Keratinocyte (primary cell): ENCODE measurements at regions not wholly inside any gene's neighbourhood (a gene's known extent, or its start where the extent isn't known, plus 50 kb on each side); places are given as distances from the start of the nearest gene placed in this dataset.
"Not testable (repeated sequence)": the region's sequence is repeated elsewhere in the genome, so short reads cannot be mapped to it uniquely, and the experiment has no call there.

Source experiments
- DNase-seq: peaks from one replicate; pipeline ENCODE4 v3.0.0-alpha.2; 2011; ENCODE audit warnings: low read depth, missing footprints, low spot score
- FAIRE-seq: peaks from 2 replicates; lab custom pipeline; 2011; peaks lifted over from hg19 to GRCh38; lab: Jason Lieb, UNC
- H2AFZ ChIP-seq: 2 replicates; pipeline ENCODE4 v1.6.0; 2012; ENCODE audit warnings: low read length, control low read depth, inconsistent platforms; ENCODE audit not compliant: control insufficient read depth
- H3K27ac ChIP-seq: 2 replicates; pipeline ENCODE4 v1.5.1; 2011; ENCODE audit warnings: low read length; ENCODE audit not compliant: control insufficient read depth, insufficient read depth
- H3K27me3 ChIP-seq: 3 replicates; pipeline ENCODE4 v1.6.0; 2011; ENCODE audit warnings: low read length; ENCODE audit not compliant: control insufficient read depth, insufficient read depth; ENCODE audit errors: extremely low read depth
- H3K36me3 ChIP-seq, 2 experiments: 2 replicates in 1 of 2; 3 replicates in 1 of 2; pipeline ENCODE4 v1.5.1; 2011; ENCODE audit warnings: low read length in 2 of 2, mild to moderate bottlenecking in 1 of 2; ENCODE audit not compliant: control insufficient read depth in 2 of 2, insufficient read depth in 2 of 2; ENCODE audit errors: extremely low read depth in 1 of 2
- H3K4me1 ChIP-seq: 3 replicates; pipeline ENCODE4 v1.5.1; 2011; ENCODE audit warnings: low read length; ENCODE audit not compliant: control insufficient read depth, insufficient read depth; ENCODE audit errors: extremely low read depth
- H3K4me2 ChIP-seq: 3 replicates; pipeline ENCODE4 v1.6.0; 2011; ENCODE audit warnings: low read depth, low read length; ENCODE audit not compliant: control insufficient read depth, insufficient read depth; ENCODE audit errors: extremely low read depth
- H3K4me3 ChIP-seq, 3 experiments: fragments of 200-600 bp in 1 of 3; sonication (generic) in 1 of 3; 2 replicates in 2 of 3; 3 replicates in 1 of 3; pipeline ENCODE4 v1.5.1; 2011 to 2016; ENCODE audit warnings: low read length in 3 of 3, mild to moderate bottlenecking in 3 of 3, control low read depth in 2 of 3, inconsistent platforms in 1 of 3, low read depth in 1 of 3, mixed read lengths in 1 of 3, mixed run types in 1 of 3, moderate library complexity in 1 of 3; ENCODE audit not compliant: control insufficient read depth in 2 of 3, insufficient read depth in 2 of 3; ENCODE audit errors: extremely low read depth in 1 of 3
- H3K79me2 ChIP-seq: 2 replicates; pipeline ENCODE4 v1.6.0; 2012; ENCODE audit warnings: low read length; ENCODE audit not compliant: control insufficient read depth, insufficient read depth
- H3K9ac ChIP-seq: 3 replicates; pipeline ENCODE4 v1.6.0; 2011; ENCODE audit warnings: low read length; ENCODE audit not compliant: control insufficient read depth, insufficient read depth; ENCODE audit errors: extremely low read depth
- H3K9me1 ChIP-seq: 3 replicates; pipeline ENCODE4 v1.6.0; 2011; ENCODE audit warnings: low read length; ENCODE audit not compliant: control insufficient read depth, insufficient read depth; ENCODE audit errors: extremely low read depth
- H3K9me3 ChIP-seq: 2 replicates; pipeline ENCODE4 v1.5.1; 2012; ENCODE audit warnings: low read depth, low read length; ENCODE audit not compliant: control insufficient read depth
- H4K20me1 ChIP-seq: 3 replicates; pipeline ENCODE4 v1.6.0; 2011; ENCODE audit warnings: low read length; ENCODE audit not compliant: control insufficient read depth, insufficient read depth; ENCODE audit errors: extremely low read depth
- EZH2 ChIP-seq: IDR thresholded peaks from one replicate; pipeline ENCODE4 v1.6.1; 2012; ENCODE audit warnings: inconsistent platforms, mild to moderate bottlenecking, low read length, moderate library complexity
- dilution Hi-C: fragments of 300-500 bp; cut with MboI; formaldehyde crosslinking; loops from one replicate; pipeline ENCODE4 v1.7.0; 2020; ENCODE audit warnings: low sequenced_read_pairs; ENCODE audit not compliant: extremely low pct_ligation_motif_present
- TF ChIP-seq, protein P1 (sequence below), 3 experiments: IDR thresholded peaks in 1 of 3; conservative IDR thresholded peaks in 1 of 3; optimal IDR thresholded peaks in 1 of 3; 2 replicates in 2 of 3; 3 replicates in 1 of 3; pipeline versions ENCODE3 to v1.5.1; 2011; ENCODE audit warnings: low read length in 3 of 3, mild to moderate bottlenecking in 3 of 3, moderate library complexity in 2 of 3, control low read depth in 1 of 3, inconsistent platforms in 1 of 3; ENCODE audit not compliant: insufficient read depth in 2 of 3; ENCODE audit errors: extremely low read depth in 1 of 3

GRCh38 chr6:68126089-68126749, 508.9 kb upstream of the ADGRB3 start:
- H3K9ac ChIP-seq, result no peak overlapping the region
- H3K79me2 ChIP-seq, result no peaks in the 10 kb centered on the region
- H3K4me2 ChIP-seq, result no peak overlapping the region
- H3K4me1 ChIP-seq, result no peaks in the 10 kb centered on the region
- FAIRE-seq (no peak), DNase-seq (no peak)
- no peaks in the 10 kb centered on the region for H4K20me1 ChIP-seq
- no peaks in the 10 kb centered on the region for H3K36me3 ChIP-seq
- H3K9me1 ChIP-seq, result no peaks in the 10 kb centered on the region
- H3K27ac ChIP-seq, result no peak overlapping the region
- no peak overlapping the region for H3K4me3 ChIP-seq
- no peaks in the 10 kb centered on the region for H3K27me3 ChIP-seq
- TF ChIP-seq, protein P1, sequence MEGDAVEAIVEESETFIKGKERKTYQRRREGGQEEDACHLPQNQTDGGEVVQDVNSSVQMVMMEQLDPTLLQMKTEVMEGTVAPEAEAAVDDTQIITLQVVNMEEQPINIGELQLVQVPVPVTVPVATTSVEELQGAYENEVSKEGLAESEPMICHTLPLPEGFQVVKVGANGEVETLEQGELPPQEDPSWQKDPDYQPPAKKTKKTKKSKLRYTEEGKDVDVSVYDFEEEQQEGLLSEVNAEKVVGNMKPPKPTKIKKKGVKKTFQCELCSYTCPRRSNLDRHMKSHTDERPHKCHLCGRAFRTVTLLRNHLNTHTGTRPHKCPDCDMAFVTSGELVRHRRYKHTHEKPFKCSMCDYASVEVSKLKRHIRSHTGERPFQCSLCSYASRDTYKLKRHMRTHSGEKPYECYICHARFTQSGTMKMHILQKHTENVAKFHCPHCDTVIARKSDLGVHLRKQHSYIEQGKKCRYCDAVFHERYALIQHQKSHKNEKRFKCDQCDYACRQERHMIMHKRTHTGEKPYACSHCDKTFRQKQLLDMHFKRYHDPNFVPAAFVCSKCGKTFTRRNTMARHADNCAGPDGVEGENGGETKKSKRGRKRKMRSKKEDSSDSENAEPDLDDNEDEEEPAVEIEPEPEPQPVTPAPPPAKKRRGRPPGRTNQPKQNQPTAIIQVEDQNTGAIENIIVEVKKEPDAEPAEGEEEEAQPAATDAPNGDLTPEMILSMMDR (optimal IDR thresholded peaks at IDR 0.05 in 1 of 3, IDR thresholded peaks at IDR 0.05 in 1 of 3, conservative IDR thresholded peaks at IDR 0.05 in 1 of 3; ENCODE audit: extremely low read depth in 1 of 3, insufficient read depth in 2 of 3, low read length in 3 of 3), result no peak
- TF ChIP-seq EZH2, result no peak
- H2AFZ ChIP-seq, result no peak overlapping the region
- dilution Hi-C loops, result no loop called here
- H3K9me3 ChIP-seq, result no peaks in the 10 kb centered on the region

GRCh38 chr6:68122975-68123374, 512.1 kb upstream of the ADGRB3 start:
- H3K9me3 ChIP-seq, DNase-seq, H3K4me1 ChIP-seq, H3K4me2 ChIP-seq, H3K4me3 ChIP-seq, FAIRE-seq, H3K36me3 ChIP-seq, H4K20me1 ChIP-seq, H3K9ac ChIP-seq, H3K27me3 ChIP-seq, H2AFZ ChIP-seq, H3K9me1 ChIP-seq, dilution Hi-C loops, H3K27ac ChIP-seq, H3K79me2 ChIP-seq: not testable (repeated sequence)

GRCh38 chr6:68122032-68122431, 513.0 kb upstream of the ADGRB3 start:
- Histone ChIP-seq H3K4me1 (no peaks in the 10 kb centered on the region), H3K27ac (no peak overlapping the region), H3K27me3 (no peaks in the 10 kb centered on the region), H3K79me2 (no peaks in the 10 kb centered on the region), H3K36me3 (no peaks in the 10 kb centered on the region), H4K20me1 (no peaks in the 10 kb centered on the region), H3K9me3 (no peaks in the 10 kb centered on the region), H3K9me1 (no peaks in the 10 kb centered on the region), H2AFZ (no peak overlapping the region), H3K4me2 (no peak overlapping the region), H3K4me3 (no peak overlapping the region), H3K9ac (no peak overlapping the region)
- no peak for TF ChIP-seq EZH2
- TF ChIP-seq, protein P1 (optimal IDR thresholded peaks at IDR 0.05 in 1 of 3, IDR thresholded peaks at IDR 0.05 in 1 of 3, conservative IDR thresholded peaks at IDR 0.05 in 1 of 3; ENCODE audit: extremely low read depth in 1 of 3, insufficient read depth in 2 of 3, low read length in 3 of 3), result no peak
- DNase-seq (no peak), FAIRE-seq (no peak)
- dilution Hi-C loops, result no loop called here

DNA sequence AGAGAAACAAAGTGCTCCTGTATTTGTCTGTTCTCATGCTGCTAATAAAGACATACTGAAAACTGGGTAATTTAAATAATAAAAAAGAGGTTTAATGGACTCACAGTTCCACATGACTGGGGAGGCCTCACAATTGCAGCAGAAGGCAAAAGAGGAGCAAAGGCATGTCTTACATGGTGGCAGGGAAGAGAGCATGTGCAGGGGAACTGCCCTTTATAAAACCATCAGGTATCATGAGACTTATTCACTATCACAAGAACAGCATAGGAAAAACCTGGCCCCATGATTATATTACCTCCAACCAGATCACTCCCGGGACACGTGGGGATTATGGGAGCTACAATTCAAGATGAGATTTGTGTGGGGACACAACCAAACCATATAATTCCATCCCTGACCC, 514.1 kb upstream of the ADGRB3 start:
- H2AFZ ChIP-seq, H3K79me2 ChIP-seq, dilution Hi-C loops, H3K9ac ChIP-seq, H4K20me1 ChIP-seq, H3K9me3 ChIP-seq, H3K4me2 ChIP-seq, H3K27me3 ChIP-seq, FAIRE-seq, H3K27ac ChIP-seq, H3K4me1 ChIP-seq, H3K36me3 ChIP-seq, H3K9me1 ChIP-seq, H3K4me3 ChIP-seq, DNase-seq: not testable (repeated sequence)
